Head of caudate nucleus (tissue), 42 donors: ENCODE measurements at regions not wholly inside any gene's neighbourhood (a gene's known extent, or its start where the extent isn't known, plus 50 kb on each side); places are given as distances from the start of the nearest gene placed in this dataset.
"Not testable (repeated sequence)": the region's sequence is repeated elsewhere in the genome, so short reads cannot be mapped to it uniquely, and the experiment has no call there.

Experiments
- DNase-seq, 42 donors: peaks; one replicate each; pipeline versions ENCODE4 v3.0.0 to v3.0.0-alpha.2; 2020 to 2021; ENCODE audit warnings: mixed read lengths in 7 of 42
- intact Hi-C: fragments of 100-400 bp; cut with DNase I; formaldehyde crosslinking; loops from one replicate; pipeline ENCODE4 v1.15.0; 2022

DNA sequence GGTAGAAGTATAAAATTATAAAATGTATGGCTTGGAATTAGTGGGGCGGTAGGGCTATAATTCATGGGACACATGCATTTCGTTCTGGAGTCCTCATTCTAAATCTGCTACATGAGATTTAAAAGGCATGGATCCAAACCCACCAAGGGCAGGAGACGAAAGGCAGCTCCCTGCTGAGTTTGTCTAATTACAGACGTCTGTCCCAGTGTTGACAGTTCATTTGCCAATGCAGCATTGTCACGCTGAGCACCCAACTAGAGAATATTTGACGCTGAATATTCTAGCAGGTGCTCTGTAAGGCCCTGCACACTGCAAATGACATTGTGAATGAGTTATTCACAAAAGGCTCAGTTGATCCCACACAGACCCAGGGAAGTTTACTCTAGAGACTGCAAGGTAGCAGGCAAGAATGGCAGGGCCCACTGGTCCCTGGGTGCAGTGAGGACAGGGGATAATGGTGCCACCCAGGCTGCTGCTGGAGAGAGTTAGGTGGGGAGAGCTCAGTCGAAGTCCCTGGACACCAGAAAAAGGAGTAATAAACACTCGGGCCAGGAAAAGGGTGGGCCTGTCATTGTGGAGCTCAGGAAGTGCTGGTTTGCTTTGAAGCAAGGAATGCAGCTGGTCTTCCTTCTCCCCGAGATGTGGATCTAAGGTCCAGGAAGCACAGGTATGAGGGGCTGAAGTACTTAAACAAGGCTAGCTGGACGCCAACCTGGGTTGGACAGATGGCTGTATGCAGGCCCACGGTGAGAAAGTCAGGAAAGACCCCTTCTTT is 75.0 kb upstream of the JCAD start:
- intact Hi-C loops = no loop called here
- peak in 1 of 42 donors; percentile 16 for DNase-seq

DNA sequence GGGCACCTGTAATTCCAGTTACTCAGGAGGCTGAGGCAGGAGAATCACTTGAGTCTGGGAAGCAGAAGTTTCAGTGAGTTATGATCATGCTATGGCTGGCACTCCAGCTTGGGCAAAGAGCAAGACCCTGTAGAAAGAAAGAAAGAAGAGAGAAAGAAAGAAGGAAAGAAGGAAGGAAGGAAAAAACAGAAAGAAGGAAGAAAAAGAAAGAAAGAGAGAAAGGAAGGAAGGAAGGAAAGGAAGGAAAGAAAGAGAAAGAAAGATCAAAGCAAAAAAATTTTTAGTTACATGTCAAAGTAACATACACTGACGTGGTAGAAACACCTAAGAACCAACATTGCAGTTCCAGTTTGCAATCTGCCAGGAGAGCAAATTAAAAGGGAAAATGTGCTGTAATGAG is 73.8 kb upstream of the JCAD start:
- no peak for DNase-seq
- intact Hi-C loops = no loop called here

DNA sequence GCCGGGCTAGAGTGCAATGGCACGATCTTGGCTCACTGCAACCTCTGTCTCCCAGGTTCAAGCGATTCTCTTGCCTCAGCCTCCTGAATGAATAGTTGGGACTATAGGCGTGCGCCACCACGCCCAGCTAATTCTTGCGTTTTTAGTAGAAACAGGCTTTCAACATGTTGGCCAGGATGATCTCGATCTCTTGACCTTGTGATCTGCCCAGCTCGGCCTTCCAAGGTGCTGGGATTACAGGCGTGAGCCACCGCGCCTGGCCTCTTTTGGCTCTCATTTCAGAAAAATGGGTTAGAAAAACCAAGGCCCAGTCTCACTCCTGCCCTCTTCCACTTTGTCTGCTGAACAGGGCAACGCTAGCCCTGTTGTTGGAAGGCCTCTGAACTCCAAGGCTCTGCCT is 72.0 kb upstream of the JCAD start:
- intact Hi-C loops = not testable (repeated sequence)

DNA sequence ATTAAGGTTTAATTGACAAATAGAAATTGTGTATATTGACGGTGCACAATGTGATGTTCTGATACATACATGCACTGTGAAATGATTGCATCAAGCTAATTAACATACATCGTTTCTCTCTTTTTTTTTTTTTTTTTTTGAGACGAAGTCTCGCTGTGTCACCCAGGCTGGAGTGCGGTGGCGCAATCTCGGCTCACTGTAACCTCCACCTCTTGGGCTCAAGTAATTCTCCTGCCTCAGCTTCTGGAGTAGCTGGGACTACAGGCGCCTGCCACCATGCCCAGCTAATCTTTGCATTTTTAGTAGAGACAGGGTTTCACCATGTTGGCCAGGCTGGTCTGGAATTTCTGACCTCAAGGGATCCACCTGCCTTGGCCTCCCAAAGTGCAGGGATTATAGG is 69.9 kb upstream of the JCAD start:
- intact Hi-C loops, DNase-seq: not testable (repeated sequence)

More for the DNA sequence above, 72.0 kb upstream of the JCAD start:
- DNase-seq = not testable (repeated sequence)

DNA sequence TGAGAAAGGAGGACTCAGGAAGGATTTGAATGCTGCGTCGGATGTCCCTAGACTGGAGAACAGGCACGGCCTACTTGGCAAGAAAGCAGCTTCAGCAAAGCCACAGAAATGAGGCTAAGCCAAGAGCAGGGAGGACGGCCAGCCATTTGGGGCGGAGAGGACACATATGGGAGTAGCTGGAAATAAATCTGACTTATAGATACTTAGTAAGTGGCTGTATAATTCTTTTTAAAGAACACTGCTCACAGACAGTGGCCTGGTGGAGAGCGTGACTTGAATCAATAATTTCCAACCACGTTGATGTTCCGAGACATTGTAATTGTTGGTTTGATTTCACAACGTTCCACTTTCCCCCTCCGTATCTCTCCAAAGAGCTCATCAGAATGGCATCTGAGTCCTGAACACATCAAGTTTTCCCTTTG is 67.7 kb upstream of the JCAD start:
- intact Hi-C loops = no loop called here
- no peak for DNase-seq

DNA sequence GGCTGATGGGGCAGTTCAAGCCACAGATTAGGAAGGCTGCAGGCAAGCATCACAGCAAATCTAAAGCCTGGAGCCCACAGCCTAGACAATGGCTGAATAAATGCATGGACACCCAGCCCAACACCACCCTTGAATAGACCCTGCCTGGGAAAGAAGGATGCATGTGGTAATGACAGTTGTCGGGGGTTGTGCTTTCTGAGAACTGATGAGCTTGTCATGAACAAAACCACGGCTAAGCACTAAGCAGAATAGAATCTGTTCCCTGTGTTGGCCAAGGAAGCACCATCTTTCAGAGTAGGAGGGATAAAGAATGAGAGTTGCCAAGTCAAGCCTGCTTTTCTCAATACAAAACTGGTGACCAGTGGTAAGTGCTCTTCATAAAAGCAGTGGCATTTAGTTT is 66.1 kb upstream of the JCAD start:
- DNase-seq = no peak

DNA sequence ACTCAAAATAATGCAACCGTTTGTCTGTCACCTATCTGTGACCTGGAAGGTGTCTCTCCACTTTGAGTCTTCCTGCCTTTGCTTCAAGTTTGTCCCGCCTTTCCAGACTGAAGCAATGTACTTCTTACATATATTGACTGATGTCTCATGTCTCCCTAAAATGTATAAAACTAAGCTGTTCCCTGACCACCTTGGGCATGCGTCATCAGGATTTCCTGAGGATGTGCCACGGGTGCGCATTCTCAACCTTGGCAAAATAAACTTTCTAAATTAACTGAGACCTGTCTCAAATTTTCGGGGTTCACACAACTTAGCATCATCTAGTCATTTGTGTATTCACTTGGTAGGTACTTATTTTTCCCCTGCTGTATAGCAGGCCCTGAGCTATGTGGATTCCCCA is 65.3 kb upstream of the JCAD start:
- intact Hi-C loops = no loop called here

More for the DNA sequence above, 66.1 kb upstream of the JCAD start:
- intact Hi-C loops = no loop called here

DNA sequence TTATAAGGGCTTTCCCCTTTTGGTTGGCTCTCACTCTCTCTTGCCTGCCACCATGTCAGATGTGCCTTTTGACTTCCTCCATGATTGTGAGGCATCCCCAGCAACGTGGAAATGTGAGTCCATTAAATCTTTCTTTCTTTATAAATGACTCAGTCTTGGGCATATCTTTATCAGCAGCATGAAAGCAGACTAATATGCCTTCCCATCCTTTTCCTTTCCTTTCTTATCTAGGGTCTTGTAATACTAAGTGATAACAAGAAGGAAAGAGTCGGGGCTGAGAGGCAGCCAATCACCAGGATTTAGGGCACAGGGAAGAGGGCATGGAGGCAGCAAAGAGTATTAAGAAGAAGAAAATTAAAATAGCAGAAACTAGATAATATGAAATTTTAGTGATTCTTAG is 62.0 kb upstream of the JCAD start:
- intact Hi-C loops = no loop called here
- DNase-seq = no peak

More for the DNA sequence above, 65.3 kb upstream of the JCAD start:
- no peak for DNase-seq

DNA sequence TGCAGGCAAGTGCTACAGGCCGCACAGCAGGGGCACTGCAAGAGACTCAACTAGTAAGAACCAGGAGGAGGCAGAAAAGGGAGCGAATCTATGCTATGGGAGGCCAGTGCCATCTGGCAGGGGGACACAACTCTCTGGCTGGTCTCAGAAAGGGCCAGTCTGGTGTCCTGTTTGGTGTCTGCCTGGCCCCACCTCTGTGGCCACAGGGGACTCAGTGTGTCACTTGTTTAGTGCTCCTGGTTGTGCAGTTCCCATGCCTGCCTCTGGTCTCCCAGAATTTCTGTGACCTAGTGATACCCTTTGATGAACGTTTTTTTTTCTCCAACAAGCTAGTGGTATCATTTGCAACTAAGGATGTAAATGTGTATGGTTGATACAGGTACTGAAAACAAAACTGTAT is 59.2 kb upstream of the JCAD start:
- intact Hi-C loops = no loop called here

DNA sequence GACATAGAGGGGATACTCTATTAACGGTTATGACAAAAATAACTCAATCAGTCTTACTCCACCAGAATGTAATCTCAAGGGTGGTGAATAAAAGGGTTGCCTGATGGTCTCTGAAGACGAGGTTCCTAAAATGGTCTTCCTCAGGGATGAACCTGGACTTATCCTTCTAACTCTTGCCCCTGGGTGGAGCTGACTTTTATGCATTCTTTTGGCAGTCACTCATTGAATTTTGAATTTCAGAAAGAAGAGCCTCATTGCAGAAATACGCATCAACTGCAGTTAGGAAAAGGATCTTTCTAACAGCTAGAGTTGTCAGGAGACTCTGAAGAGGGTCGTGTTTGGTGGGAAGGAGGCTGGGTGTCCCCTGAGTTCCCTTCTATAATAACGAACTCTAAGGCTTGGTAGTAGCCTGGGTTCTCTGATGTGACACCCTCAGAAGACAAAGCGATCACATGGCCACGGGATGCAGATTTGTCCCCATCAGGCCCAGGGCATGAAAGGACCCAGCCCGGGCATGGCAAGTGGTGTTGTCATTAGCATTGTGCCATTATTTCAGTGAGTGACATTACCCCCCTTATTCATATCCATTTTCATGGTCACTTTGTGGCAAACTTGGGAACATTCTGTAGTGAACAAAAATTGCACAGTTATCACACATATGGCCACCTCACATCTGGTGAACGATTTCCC is 58.6 kb upstream of the JCAD start:
- intact Hi-C loops = no loop called here
- no peak for DNase-seq

More for the DNA sequence above, 59.2 kb upstream of the JCAD start:
- DNase-seq = no peak

DNA sequence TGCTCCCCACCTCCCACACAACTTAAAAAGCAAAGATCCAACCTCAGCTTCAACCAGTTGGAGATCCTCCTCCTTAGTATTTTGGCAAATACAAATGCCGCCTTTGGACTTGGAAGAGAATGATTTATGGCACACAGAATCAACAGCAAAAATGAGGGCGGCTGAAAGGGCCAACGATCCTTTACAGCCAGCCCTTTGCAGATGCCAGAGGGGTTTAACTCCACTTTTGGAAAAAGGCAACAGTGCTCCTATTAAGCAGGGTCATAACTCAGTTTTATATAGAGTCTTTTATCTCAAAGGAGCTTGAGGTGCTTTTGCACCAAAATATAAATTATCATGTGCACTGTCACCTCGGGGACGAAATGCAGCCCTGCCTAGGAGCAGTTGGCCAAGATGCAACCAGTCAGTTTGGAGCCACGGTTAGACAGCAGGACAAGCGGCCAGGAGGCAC is 56.7 kb upstream of the JCAD start:
- no peak for DNase-seq
- intact Hi-C loops = no loop called here

DNA sequence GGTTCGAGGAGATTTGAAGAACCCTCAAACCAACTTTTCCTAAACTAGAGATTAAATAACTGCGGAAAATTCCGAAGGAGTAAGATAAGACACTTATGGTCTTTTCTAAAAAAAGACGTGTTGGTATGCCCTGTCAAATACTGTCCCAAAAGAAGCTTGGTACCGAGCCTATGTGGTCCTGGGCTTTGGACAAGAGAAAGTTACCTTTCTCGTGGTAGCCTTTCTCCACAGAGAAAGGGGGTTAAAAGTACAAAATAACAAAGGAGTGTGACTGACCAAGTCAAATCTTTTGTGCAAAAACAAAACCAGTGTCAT is 56.2 kb upstream of the JCAD start:
- DNase-seq = no peak
- intact Hi-C loops = no loop called here

DNA sequence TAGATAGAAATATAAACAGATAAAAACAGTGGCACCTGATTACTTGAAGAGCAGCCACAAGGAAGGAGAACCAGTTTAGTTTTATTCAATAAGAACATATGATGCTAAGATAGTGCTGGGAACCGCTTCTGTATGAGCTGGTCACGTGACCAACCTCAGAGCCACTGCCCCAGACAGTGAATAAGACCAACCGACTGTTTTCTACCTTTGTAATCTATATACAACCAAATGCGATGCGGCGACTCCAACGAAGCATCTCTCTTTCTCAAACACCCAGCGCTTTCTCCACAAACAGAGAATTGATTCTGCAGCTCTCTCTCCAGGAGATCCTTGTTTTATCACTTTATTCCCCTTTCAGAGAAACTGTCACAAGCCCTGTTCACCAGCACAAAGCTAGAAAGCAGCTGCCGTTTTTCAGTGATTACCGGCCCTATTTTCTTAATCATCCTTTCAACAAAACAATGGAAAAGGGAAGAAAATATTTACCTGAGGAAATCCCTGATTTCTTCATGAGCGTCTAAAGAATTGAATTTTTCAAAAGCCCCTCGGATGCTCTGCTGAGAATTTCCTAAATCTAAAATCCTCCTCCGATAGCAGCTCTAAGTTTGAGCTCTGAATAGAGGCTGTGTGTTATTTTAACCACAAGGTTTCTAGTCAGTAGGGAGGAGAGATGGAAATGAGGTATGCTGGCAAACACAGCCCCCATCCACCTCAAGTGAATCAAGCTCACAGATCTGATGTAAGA is 55.7 kb upstream of the JCAD start:
- intact Hi-C loops = no loop called here
- DNase-seq = peak in 31 of 42 donors; percentile 11 to 68 (median 38)

DNA sequence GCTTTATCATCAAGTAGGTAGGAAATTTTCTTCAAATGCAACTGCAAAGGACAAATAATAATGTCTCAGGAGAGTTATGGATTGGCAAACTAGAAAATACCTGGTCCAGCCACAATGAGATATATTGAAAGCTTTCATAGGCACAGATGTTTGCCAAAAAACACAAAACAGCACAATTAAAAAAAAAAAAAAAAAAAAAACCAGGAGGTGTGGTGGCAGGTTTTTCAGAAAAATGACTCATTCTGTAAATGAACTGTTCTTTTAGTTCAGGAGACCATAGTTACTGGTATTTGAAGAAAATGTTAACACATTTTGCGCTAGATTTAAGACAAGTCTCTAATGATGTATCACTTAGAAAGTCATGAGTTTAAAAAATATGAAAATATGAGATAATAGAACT is 55.0 kb upstream of the JCAD start:
- intact Hi-C loops = no loop called here
- no peak for DNase-seq

DNA sequence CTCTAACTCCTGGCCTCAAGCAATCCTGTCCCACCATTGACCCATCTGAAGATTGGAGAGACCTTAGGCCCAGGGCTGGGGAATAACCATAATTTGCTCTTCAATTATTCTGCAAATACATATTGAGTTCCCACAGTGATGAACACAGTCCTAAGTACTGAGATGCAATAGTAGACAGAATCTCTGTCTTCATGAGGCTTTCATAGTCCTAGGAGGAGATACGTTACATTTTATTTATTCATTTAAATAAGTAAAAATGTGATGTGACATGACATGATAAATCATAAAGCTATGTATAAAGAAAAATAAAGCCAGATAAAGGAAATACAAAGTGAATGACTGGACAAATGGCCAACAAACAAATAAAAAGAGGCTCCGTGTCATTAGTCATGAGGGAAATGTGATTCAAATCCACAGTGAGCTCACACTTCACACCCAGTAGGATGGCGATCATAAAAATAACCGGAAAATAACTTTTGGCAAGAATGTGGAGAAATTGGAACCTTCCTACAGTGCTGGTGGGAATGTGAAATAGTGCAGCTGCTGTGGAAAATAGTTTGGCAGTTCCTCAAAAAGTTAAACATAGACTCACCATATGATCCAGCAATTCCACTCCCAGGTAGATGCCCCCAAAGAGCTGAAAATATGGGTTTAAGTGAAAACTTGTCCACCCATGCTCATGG is 52.1 kb upstream of the JCAD start:
- intact Hi-C loops = no loop called here
- no peak for DNase-seq
